Uterus (tissue), 2 donors: ENCODE measurements at regions not wholly inside any gene's neighbourhood (a gene's known extent, or its start where the extent isn't known, plus 50 kb on each side); places are given as distances from the start of the nearest gene placed in this dataset.

Experiments
- CTCF ChIP-seq, 4 experiments: fragments of 200-600 bp in 2 of 4; fragments of 450-650 bp in 2 of 4; sonication (generic) in 2 of 4; IDR thresholded peaks; one replicate each; pipeline ENCODE4 v1.5.1; 2016 to 2019; ENCODE audit warnings: antibody characterized with exemption in 4 of 4, mild to moderate bottlenecking in 2 of 4, moderate library complexity in 1 of 4
- POLR2A ChIP-seq, 2 donors: fragments of 450-650 bp; IDR thresholded peaks; one replicate each; pipeline ENCODE4 v1.6.1; 2016; ENCODE audit warnings: antibody characterized with exemption in 2 of 2, mild to moderate bottlenecking in 1 of 2, moderate library complexity in 1 of 2

GRCh38 chr1:182264185-182264584 is 127.4 kb downstream of the GLUL start:
- no peak for TF ChIP-seq CTCF (IDR thresholded peaks at IDR 0.05)
- TF ChIP-seq POLR2A (IDR thresholded peaks at IDR 0.05), result no peak
